SK-N-SH (cell line): ENCODE measurements at regions not wholly inside any gene's neighbourhood (a gene's known extent, or its start where the extent isn't known, plus 50 kb on each side); places are given as distances from the start of the nearest gene placed in this dataset.

Experiments
- CTCF ChIA-PET: fragments of 300-600, 350-600 bp; formaldehyde crosslinking; extraction: SDS; loops from one replicate; lab custom pipeline; 2021; lab: Yijun Ruan, JAX
- POLR2A ChIA-PET: fragments of 350-600 bp; sonication (Branson Sonifier 250); formaldehyde crosslinking; extraction: SDS; loops from one replicate; lab custom pipeline; 2020; ENCODE audit warnings: antibody characterized with exemption, inconsistent platforms; lab: Yijun Ruan, JAX
- DNase-seq: peaks from one replicate; pipeline ENCODE4 v3.0.0; 2012
- H2AFZ ChIP-seq: fragments of 200-600 bp; sonication (generic); 2 replicates; pipeline ENCODE4 v1.8.1; 2016; ENCODE audit warnings: antibody characterized with exemption, mild to moderate bottlenecking, low read depth
- H3F3A ChIP-seq: fragments of 200-600 bp; sonication (generic); replicated peaks from 2 replicates; pipeline ENCODE3; 2016; ENCODE audit warnings: antibody characterized with exemption, mild to moderate bottlenecking; ENCODE audit not compliant: insufficient read depth
- H3K27ac ChIP-seq, 2 experiments: fragments of 200-500 bp in 1 of 2; fragments of 200-600 bp in 1 of 2; sonication (Bioruptor generic) in 1 of 2; sonication (generic), shearing (Covaris generic) in 1 of 2; 2 replicates each; pipeline versions ENCODE4 v1.5.1 to v1.6.1; 2014 to 2016; ENCODE audit warnings: low read depth in 2 of 2, inconsistent platforms in 1 of 2, low read length in 1 of 2, mild to moderate bottlenecking in 1 of 2, mixed read lengths in 1 of 2
- H3K27me3 ChIP-seq: fragments of 200-600 bp; sonication (generic), shearing (Covaris generic); 2 replicates; pipeline ENCODE4 v1.6.1; 2016; ENCODE audit warnings: mixed run types; ENCODE audit not compliant: insufficient read depth
- H3K36me3 ChIP-seq, 2 experiments: fragments of 200-500 bp in 1 of 2; fragments of 200-600 bp in 1 of 2; sonication (Bioruptor generic) in 1 of 2; sonication (generic) in 1 of 2; replicated peaks in 1 of 2; 2 replicates each; pipeline versions ENCODE3 to v1.5.1; 2014 to 2016; ENCODE audit warnings: low read length in 1 of 2, mild to moderate bottlenecking in 1 of 2; ENCODE audit not compliant: insufficient read depth in 2 of 2, control insufficient read depth in 1 of 2
- H3K4me1 ChIP-seq, 2 experiments: fragments of 200-500 bp in 1 of 2; fragments of 200-600 bp in 1 of 2; sonication (Bioruptor generic) in 1 of 2; sonication (generic), shearing (Covaris generic) in 1 of 2; 2 replicates each; pipeline versions ENCODE4 v1.5.1 to v1.6.1; 2014 to 2016; ENCODE audit warnings: low read depth in 1 of 2, low read length in 1 of 2, mixed run types in 1 of 2; ENCODE audit not compliant: insufficient read depth in 2 of 2, control insufficient read depth in 1 of 2
- H3K4me2 ChIP-seq: fragments of 200-600 bp; sonication (generic), shearing (Covaris generic); 2 replicates; pipeline ENCODE4 v1.6.1; 2017; ENCODE audit warnings: mixed run types
- H3K4me3 ChIP-seq, 2 experiments: fragments of 200-500 bp in 1 of 2; fragments of 200-600 bp in 1 of 2; sonication (Bioruptor generic) in 1 of 2; sonication (generic), shearing (Covaris generic) in 1 of 2; 2 replicates each; pipeline versions ENCODE4 v1.5.1 to v1.8.1; 2014 to 2016; ENCODE audit warnings: low read depth in 2 of 2, inconsistent platforms in 1 of 2, low read length in 1 of 2, mild to moderate bottlenecking in 1 of 2, mixed read lengths in 1 of 2, moderate library complexity in 1 of 2
- H3K79me2 ChIP-seq: fragments of 200-600 bp; sonication (generic); 2 replicates; pipeline ENCODE4 v1.8.1; 2017; ENCODE audit warnings: mild to moderate bottlenecking; ENCODE audit not compliant: insufficient read depth
- H3K9ac ChIP-seq: fragments of 200-600 bp; sonication (generic); 2 replicates; pipeline ENCODE4 v1.6.1; 2017; ENCODE audit warnings: mixed run types
- H3K9me2 ChIP-seq: fragments of 200-600 bp; sonication (generic); 2 replicates; pipeline ENCODE4 v1.6.1; 2017; ENCODE audit warnings: mixed run types
- H3K9me3 ChIP-seq: fragments of 200-600 bp; sonication (generic); 2 replicates; pipeline ENCODE4 v1.6.1; 2017; ENCODE audit warnings: mixed run types, mild to moderate bottlenecking, moderate library complexity
- H4K20me1 ChIP-seq: fragments of 200-600 bp; sonication (generic); 2 replicates; pipeline ENCODE4 v1.6.1; 2017; ENCODE audit warnings: mild to moderate bottlenecking, mixed run types; ENCODE audit not compliant: insufficient read depth
- CHD2 ChIP-seq: fragments of 150-350 bp; IDR thresholded peaks from 2 replicates; pipeline ENCODE4 v1.6.1; 2018; ENCODE audit warnings: low read length; ENCODE audit not compliant: partially characterized antibody
- CTCF ChIP-seq: fragments of 200-600 bp; sonication (generic); IDR thresholded peaks from 2 replicates; pipeline ENCODE4 v1.6.1; 2017; ENCODE audit warnings: antibody characterized with exemption, mild to moderate bottlenecking, moderate library complexity
- ELF1 ChIP-seq: IDR thresholded peaks from 2 replicates; pipeline ENCODE4 v1.4.0; 2012
- EP300 ChIP-seq, 2 experiments: IDR thresholded peaks; 2 replicates each; pipeline versions ENCODE4 v1.4.0 to v1.6.1; 2012; ENCODE audit warnings: borderline replicate concordance in 1 of 2, low read depth in 1 of 2, low read length in 1 of 2
- EZH2phosphoT487 ChIP-seq: fragments of 200-600 bp; sonication (generic); IDR thresholded peaks from 2 replicates; pipeline ENCODE4 v1.6.1; 2017; ENCODE audit warnings: low read depth, mixed run types, mild to moderate bottlenecking, antibody characterized with exemption, moderate library complexity, borderline replicate concordance
- FOXJ3 ChIP-seq: sonication (generic); formaldehyde crosslinking; IDR thresholded peaks from 2 replicates; pipeline ENCODE4 v1.5.1; 2020; ENCODE audit warnings: mild to moderate bottlenecking, missing genetic modification reagents
- FOXM1 ChIP-seq: IDR thresholded peaks from 2 replicates; pipeline ENCODE4 v1.4.0; 2012; ENCODE audit warnings: low read depth, mild to moderate bottlenecking
- GABPA ChIP-seq: IDR thresholded peaks from 2 replicates; pipeline ENCODE4 v1.4.0; 2012; ENCODE audit warnings: low read depth, mild to moderate bottlenecking
- GATA2 ChIP-seq: sonication (generic); formaldehyde crosslinking; IDR thresholded peaks from 2 replicates; pipeline ENCODE4 v1.5.0; 2020; ENCODE audit warnings: mild to moderate bottlenecking, missing genetic modification reagents
- MAX ChIP-seq: IDR thresholded peaks from 2 replicates; pipeline ENCODE4 v1.4.0; 2012; ENCODE audit warnings: low read depth
- MEF2A ChIP-seq: IDR thresholded peaks from 2 replicates; pipeline ENCODE4 v1.4.0; 2012; ENCODE audit warnings: low read depth, borderline replicate concordance
- MXI1 ChIP-seq: IDR thresholded peaks from 2 replicates; pipeline ENCODE4 v1.6.1; 2012; ENCODE audit warnings: mild to moderate bottlenecking, low read depth, low read length, improper control_type of control experiment
- NFIC ChIP-seq: IDR thresholded peaks from 2 replicates; pipeline ENCODE4 v1.4.0; 2012; ENCODE audit warnings: borderline replicate concordance
- NRF1 ChIP-seq: IDR thresholded peaks from 2 replicates; pipeline ENCODE4 v1.6.1; 2012; ENCODE audit warnings: low read depth, mild to moderate bottlenecking, low read length
- PBX3 ChIP-seq: IDR thresholded peaks from 2 replicates; pipeline ENCODE4; 2012
- RAD21 ChIP-seq: IDR thresholded peaks from 2 replicates; pipeline ENCODE4 v1.6.1; 2012; ENCODE audit warnings: mild to moderate bottlenecking, low read length
- RCOR1 ChIP-seq: fragments of 150-350 bp; IDR thresholded peaks from 2 replicates; pipeline ENCODE4 v1.6.1; 2017; ENCODE audit warnings: antibody characterized with exemption, low read length
- TAF1 ChIP-seq: IDR thresholded peaks from 2 replicates; pipeline ENCODE4 v1.6.1; 2012; ENCODE audit warnings: low read depth, mild to moderate bottlenecking, low read length, moderate library complexity, borderline replicate concordance
- TCF12 ChIP-seq: IDR thresholded peaks from 2 replicates; pipeline ENCODE4 v1.4.0; 2012
- WGBS: methylation state at CpG from one replicate; pipeline ENCODE4 v1.1.6; 2017; ENCODE audit warnings: low lambda C conversion rate; 5-methylcytosine and 5-hydroxymethylcytosine counted together
- TF ChIP-seq, protein P1 (sequence below): fragments of 150-350 bp; IDR thresholded peaks from 2 replicates; pipeline ENCODE4 v1.6.1; 2017; ENCODE audit warnings: antibody characterized with exemption, low read length, low read depth, borderline replicate concordance
- TF ChIP-seq, protein P2 (sequence below): IDR thresholded peaks from 2 replicates; pipeline ENCODE4 v1.4.0; 2012; ENCODE audit warnings: low read depth, borderline replicate concordance

GRCh38 chr12:73277971-73278370 is 1005.8 kb downstream of the TRHDE start:
- ChIA-PET CTCF (no interaction called here), POLR2A (no interaction called here)
- Histone ChIP-seq H3K9me2 (no peaks in the 10 kb centered on the region), H3K79me2 (no peaks in the 10 kb centered on the region), H3K9me3 (no peaks in the 10 kb centered on the region; the same call in 1 of the 2 replicates), H3K27me3 (no peaks in the 10 kb centered on the region), H3K27ac (no peak overlapping the region), H4K20me1 (no peaks in the 10 kb centered on the region), H3K9ac (no peak overlapping the region), H3K36me3 (no peaks in the 10 kb centered on the region), H3K4me2 (no peak overlapping the region), H2AFZ (no peak overlapping the region), H3K4me3 (no peak overlapping the region), H3F3A (no peaks in the 10 kb centered on the region), H3K4me1 (no peaks in the 10 kb centered on the region)
- DNase-seq: no peak
- TF ChIP-seq, protein P1, sequence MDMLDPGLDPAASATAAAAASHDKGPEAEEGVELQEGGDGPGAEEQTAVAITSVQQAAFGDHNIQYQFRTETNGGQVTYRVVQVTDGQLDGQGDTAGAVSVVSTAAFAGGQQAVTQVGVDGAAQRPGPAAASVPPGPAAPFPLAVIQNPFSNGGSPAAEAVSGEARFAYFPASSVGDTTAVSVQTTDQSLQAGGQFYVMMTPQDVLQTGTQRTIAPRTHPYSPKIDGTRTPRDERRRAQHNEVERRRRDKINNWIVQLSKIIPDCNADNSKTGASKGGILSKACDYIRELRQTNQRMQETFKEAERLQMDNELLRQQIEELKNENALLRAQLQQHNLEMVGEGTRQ: no peak
- TF ChIP-seq PBX3 (no peak), FOXM1 (no peak), MXI1 (no peak), RCOR1 (no peak), NRF1 (no peak), TAF1 (no peak)

DNA sequence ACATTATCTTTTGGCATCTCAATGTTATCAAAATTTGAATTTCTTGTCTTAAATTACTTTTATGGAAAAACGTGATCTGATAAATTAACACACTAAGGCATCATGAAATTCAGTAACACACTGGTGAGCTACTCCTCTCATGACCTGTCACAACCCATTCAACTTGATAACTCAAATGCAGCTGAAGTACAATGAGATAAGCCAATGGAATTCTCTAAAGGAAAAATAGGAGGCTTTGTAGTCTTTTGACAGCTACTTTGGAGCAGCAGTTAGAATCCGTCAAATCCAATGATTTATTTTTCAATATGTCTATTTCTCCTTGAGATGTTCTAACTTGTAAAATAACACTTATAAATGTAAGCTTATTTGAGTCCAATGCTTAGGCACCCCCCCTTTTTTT is 1029.4 kb downstream of the TRHDE start:
- Histone ChIP-seq H3K36me3 (no peaks in the 10 kb centered on the region), H3K27me3 (no peaks in the 10 kb centered on the region), H3K9ac (no peak overlapping the region), H3K4me1 (no peaks in the 10 kb centered on the region), H3K79me2 (no peaks in the 10 kb centered on the region), H3K4me2 (no peak overlapping the region), H3K4me3 (no peak overlapping the region), H3K9me3 (no peaks in the 10 kb centered on the region), H4K20me1 (no peaks in the 10 kb centered on the region), H3K27ac (no peak overlapping the region), H2AFZ (no peak overlapping the region), H3K9me2 (no peaks in the 10 kb centered on the region), H3F3A (no peaks in the 10 kb centered on the region)
- ChIA-PET CTCF (no interaction called here), POLR2A (no interaction called here)
- 10% methylated on average over 2 of the region's 2 CpGs for WGBS
- DNase-seq: no peak
- TF ChIP-seq MEF2A: no peak
- no peak for TF ChIP-seq CHD2
- TF ChIP-seq MAX: no peak
- no peak for TF ChIP-seq TAF1
- no peak for TF ChIP-seq EZH2phosphoT487
- TF ChIP-seq MXI1: no peak
- TF ChIP-seq EP300 (IDR thresholded peaks at IDR 0.05; ENCODE audit: borderline replicate concordance in 1 of 2, low read depth in 1 of 2, low read length in 1 of 2): no peak
- TF ChIP-seq ELF1: no peak
- TF ChIP-seq FOXJ3: no peak
- no peak for TF ChIP-seq NFIC
- TF ChIP-seq RAD21: no peak
- TF ChIP-seq, protein P2, sequence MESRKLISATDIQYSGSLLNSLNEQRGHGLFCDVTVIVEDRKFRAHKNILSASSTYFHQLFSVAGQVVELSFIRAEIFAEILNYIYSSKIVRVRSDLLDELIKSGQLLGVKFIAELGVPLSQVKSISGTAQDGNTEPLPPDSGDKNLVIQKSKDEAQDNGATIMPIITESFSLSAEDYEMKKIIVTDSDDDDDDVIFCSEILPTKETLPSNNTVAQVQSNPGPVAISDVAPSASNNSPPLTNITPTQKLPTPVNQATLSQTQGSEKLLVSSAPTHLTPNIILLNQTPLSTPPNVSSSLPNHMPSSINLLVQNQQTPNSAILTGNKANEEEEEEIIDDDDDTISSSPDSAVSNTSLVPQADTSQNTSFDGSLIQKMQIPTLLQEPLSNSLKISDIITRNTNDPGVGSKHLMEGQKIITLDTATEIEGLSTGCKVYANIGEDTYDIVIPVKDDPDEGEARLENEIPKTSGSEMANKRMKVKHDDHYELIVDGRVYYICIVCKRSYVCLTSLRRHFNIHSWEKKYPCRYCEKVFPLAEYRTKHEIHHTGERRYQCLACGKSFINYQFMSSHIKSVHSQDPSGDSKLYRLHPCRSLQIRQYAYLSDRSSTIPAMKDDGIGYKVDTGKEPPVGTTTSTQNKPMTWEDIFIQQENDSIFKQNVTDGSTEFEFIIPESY: no peak
- no peak for TF ChIP-seq CTCF
- TF ChIP-seq TCF12: no peak
- no peak for TF ChIP-seq GABPA
- TF ChIP-seq GATA2 (CRISPR knock-in tag): no peak
